Smooth muscle cell (in vitro differentiated cells): ENCODE measurements at regions not wholly inside any gene's neighbourhood (a gene's known extent, or its start where the extent isn't known, plus 50 kb on each side); places are given as distances from the start of the nearest gene placed in this dataset.

Experiments used
- DNase-seq: peaks from one replicate; lab custom pipeline; 2025; ENCODE audit not compliant: unreplicated experiment; lab: John Stamatoyannopoulos, UW
- H2AFZ ChIP-seq: fragments of 200-600 bp; sonication (generic); 2 replicates; pipeline ENCODE4 v1.6.0; 2016; ENCODE audit warnings: antibody characterized with exemption, low read depth, mild to moderate bottlenecking
- H3F3A ChIP-seq: fragments of 200-600 bp; sonication (generic); 2 replicates; pipeline ENCODE4 v1.6.0; 2017; ENCODE audit warnings: antibody characterized with exemption, low read depth
- H3K27ac ChIP-seq: fragments of 200-600 bp; sonication (generic); 2 replicates; pipeline ENCODE4 v1.5.1; 2016; ENCODE audit warnings: low read depth, mild to moderate bottlenecking
- H3K27me3 ChIP-seq: fragments of 200-600 bp; sonication (generic); 2 replicates; pipeline ENCODE4 v1.6.1; 2016; ENCODE audit warnings: low read depth, mild to moderate bottlenecking
- H3K36me3 ChIP-seq: fragments of 200-600 bp; sonication (generic); 2 replicates; pipeline ENCODE4 v1.5.1; 2016; ENCODE audit warnings: low read depth
- H3K4me1 ChIP-seq: fragments of 200-600 bp; sonication (generic); 2 replicates; pipeline ENCODE4 v1.5.1; 2016; ENCODE audit warnings: low read depth
- H3K4me2 ChIP-seq: fragments of 200-600 bp; sonication (generic); 2 replicates; pipeline ENCODE4 v1.6.0; 2016; ENCODE audit warnings: mild to moderate bottlenecking
- H3K4me3 ChIP-seq: fragments of 200-600 bp; sonication (generic); 2 replicates; pipeline ENCODE4 v1.5.1; 2016; ENCODE audit warnings: mild to moderate bottlenecking
- H3K79me2 ChIP-seq: fragments of 200-600 bp; sonication (generic); 2 replicates; pipeline ENCODE4 v1.6.0; 2016; ENCODE audit warnings: low read depth, mild to moderate bottlenecking
- H3K9ac ChIP-seq: fragments of 200-600 bp; sonication (generic); 2 replicates; pipeline ENCODE4 v1.6.0; 2016; ENCODE audit warnings: low read depth
- H3K9me3 ChIP-seq: fragments of 200-600 bp; sonication (generic); replicated peaks from 2 replicates; pipeline ENCODE4 v1.5.1; 2016; ENCODE audit warnings: low read depth
- H4K20me1 ChIP-seq: fragments of 200-600 bp; sonication (generic); 2 replicates; pipeline ENCODE4 v1.6.0; 2016; ENCODE audit warnings: low read depth
- CTCF ChIP-seq: fragments of 200-600 bp; sonication (generic); IDR thresholded peaks from 2 replicates; pipeline ENCODE4 v1.5.1; 2017; ENCODE audit warnings: borderline replicate concordance, mild to moderate bottlenecking, antibody characterized with exemption; ENCODE audit not compliant: insufficient read depth, poor library complexity, severe bottlenecking
- WGBS: methylation state at CpG from one replicate; pipeline ENCODE4 v1.1.7; 2016; ENCODE audit warnings: low lambda C conversion rate; 5-methylcytosine and 5-hydroxymethylcytosine counted together

DNA sequence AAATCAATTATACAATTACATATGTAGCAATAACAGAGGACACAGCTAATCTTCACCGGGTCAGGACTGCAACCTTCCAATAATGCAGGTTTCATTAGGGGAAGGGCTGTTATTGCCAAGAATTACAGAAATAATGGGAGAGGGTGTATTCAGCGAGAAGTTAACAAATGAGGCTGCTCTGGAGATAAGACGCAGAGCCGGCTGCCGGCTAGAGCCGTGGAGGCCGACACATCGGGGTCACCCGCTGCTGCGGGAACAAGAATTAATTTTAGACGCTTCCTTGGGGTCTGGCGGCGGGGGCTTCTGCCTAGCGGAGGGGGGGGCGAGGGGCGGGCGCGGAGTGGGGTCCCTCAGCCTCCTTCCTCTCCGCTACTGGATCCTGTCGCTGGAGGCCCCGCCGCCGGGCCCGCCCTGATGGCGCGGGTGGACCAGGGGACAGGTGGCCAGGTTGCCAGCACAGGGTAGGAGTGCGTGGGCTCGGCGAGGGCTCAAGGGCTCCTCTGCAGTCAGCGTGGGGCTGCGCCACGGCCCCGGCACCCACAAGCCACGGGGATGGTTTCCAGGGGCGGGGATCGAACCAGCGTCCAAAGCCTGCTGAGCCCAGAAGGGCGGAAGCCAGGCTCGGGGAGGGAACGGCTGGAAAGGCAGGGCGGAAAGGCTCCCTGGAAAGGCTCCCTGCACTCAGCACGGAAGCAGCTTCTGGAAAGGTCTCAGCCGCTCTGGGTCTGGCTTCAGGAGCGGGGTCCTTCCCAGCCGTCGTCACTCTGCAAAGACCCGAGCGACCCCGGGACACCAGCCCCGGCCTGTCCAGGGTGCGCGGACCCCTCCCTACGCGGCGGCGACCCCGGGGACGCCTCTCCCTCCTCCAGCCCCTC is 113.8 kb upstream of the NKX1-1 start:
- WGBS, result 92% methylated on average over 32 of the region's 58 CpGs
- H3K4me2 ChIP-seq, result no peak overlapping the region
- H3F3A ChIP-seq, result no peaks in the 10 kb centered on the region
- no peak overlapping the region for H2AFZ ChIP-seq
- H3K36me3 ChIP-seq, result no peaks in the 10 kb centered on the region
- no peak overlapping the region for H3K27ac ChIP-seq
- no peaks in the 10 kb centered on the region for H4K20me1 ChIP-seq
- H3K4me3 ChIP-seq, result no peak overlapping the region
- no peak overlapping the region for H3K9ac ChIP-seq
- no peak for DNase-seq
- peaks cover 17% of the 10 kb centered on the region for H3K27me3 ChIP-seq
- H3K79me2 ChIP-seq, result no peaks in the 10 kb centered on the region
- H3K4me1 ChIP-seq, result peaks cover 3% of the 10 kb centered on the region
- H3K9me3 ChIP-seq, result no peaks in the 10 kb centered on the region
- no peak for TF ChIP-seq CTCF

- H3F3A ChIP-seq, result no peaks in the 10 kb centered on the region
- DNase-seq, result no peak
- no peak overlapping the region for H3K27ac ChIP-seq
- H3K4me2 ChIP-seq, result no peak overlapping the region
- H3K4me1 ChIP-seq, result peaks cover 3% of the 10 kb centered on the region
- H3K9me3 ChIP-seq, result no peaks in the 10 kb centered on the region
- no peak overlapping the region for H2AFZ ChIP-seq
- 84% methylated on average over 17 of the region's 20 CpGs for WGBS
- peaks cover 14% of the 10 kb centered on the region for H3K27me3 ChIP-seq
- H3K79me2 ChIP-seq, result no peaks in the 10 kb centered on the region
- H3K9ac ChIP-seq, result no peak overlapping the region
- TF ChIP-seq CTCF, result no peak
- H4K20me1 ChIP-seq, result no peaks in the 10 kb centered on the region
- no peak overlapping the region for H3K4me3 ChIP-seq
- no peaks in the 10 kb centered on the region for H3K36me3 ChIP-seq
Measured at GRCh38 chr4:1518997-1519700, 112.9 kb upstream of the NKX1-1 start.

- peaks cover 6% of the 10 kb centered on the region for H3K27me3 ChIP-seq
- no peak overlapping the region for H3K27ac ChIP-seq
- WGBS, result 88% methylated on average over 22 of the region's 22 CpGs
- no peak overlapping the region for H3K4me2 ChIP-seq
- no peaks in the 10 kb centered on the region for H4K20me1 ChIP-seq
- no peaks in the 10 kb centered on the region for H3K79me2 ChIP-seq
- no peak overlapping the region for H3K4me3 ChIP-seq
- H3K36me3 ChIP-seq, result no peaks in the 10 kb centered on the region
- H3K4me1 ChIP-seq, result peaks cover 3% of the 10 kb centered on the region
- no peaks in the 10 kb centered on the region for H3F3A ChIP-seq
- no peak for TF ChIP-seq CTCF
- no peak for DNase-seq
- no peak overlapping the region for H2AFZ ChIP-seq
- H3K9ac ChIP-seq, result no peak overlapping the region
- H3K9me3 ChIP-seq, result no peaks in the 10 kb centered on the region
Measured at GRCh38 chr4:1517592-1518411, 111.6 kb upstream of the NKX1-1 start.
